ENCODE measurements at regions not wholly inside any gene's neighbourhood (a gene's known extent, or its start where the extent isn't known, plus 50 kb on each side); places are given as distances from the start of the nearest gene placed in this dataset.

GRCh38 chr4:163895378-163896005 lies 401.0 kb downstream of the TMA16 start (continued):
- TF ChIP-seq CTCF (IDR thresholded peaks at IDR 0.05; ENCODE audit: low read depth, low read length, missing input control), result no peak

GRCh38 chr4:163901319-163901718 lies 406.8 kb downstream of the TMA16 start:
- no peak for DNase-seq (ENCODE audit: low spot score)
- no peaks in the 10 kb centered on the region for H3K4me1 ChIP-seq (ENCODE audit: control insufficient read depth in 4 of 4, insufficient read depth in 4 of 4, low read length in 3 of 4)
- no peaks in the 10 kb centered on the region for H3K9me3 ChIP-seq (ENCODE audit: control insufficient read depth in 4 of 4, low read length in 3 of 4)
- no peaks in the 10 kb centered on the region for H3K27me3 ChIP-seq (ENCODE audit: control insufficient read depth in 4 of 4, insufficient read depth in 4 of 4, low read length in 3 of 4)
- H3K4me3 ChIP-seq (ENCODE audit: low read depth in 1 of 3, low read length in 3 of 3), result no peak overlapping the region
- 25% methylated on average over 1 of the region's 1 CpG for WGBS
- no peak overlapping the region for H3K27ac ChIP-seq (ENCODE audit: low read depth in 1 of 2, low read length in 2 of 2)
- H3K36me3 ChIP-seq (ENCODE audit: control insufficient read depth in 4 of 4, insufficient read depth in 3 of 4, low read depth in 1 of 4, low read length in 3 of 4), result no peaks in the 10 kb centered on the region
- H3K9ac ChIP-seq (ENCODE audit: low read depth in 1 of 2, low read length in 2 of 2), result no peak overlapping the region
- TF ChIP-seq MAX (IDR thresholded peaks at IDR 0.05) (no peak), TAF1 (conservative IDR thresholded peaks at IDR 0.05) (no peak), HNF4G (IDR thresholded peaks at IDR 0.05) (no peak), GABPA (IDR thresholded peaks at IDR 0.05 in 1 of 2, conservative IDR thresholded peaks at IDR 0.05 in 1 of 2) (no peak), RXRA (IDR thresholded peaks at IDR 0.05) (no peak), YY1 (IDR thresholded peaks at IDR 0.05) (no peak), HNF4A (conservative IDR thresholded peaks at IDR 0.05) (no peak), FOXA2 (IDR thresholded peaks at IDR 0.05) (no peak), ZBTB33 (IDR thresholded peaks at IDR 0.05) (no peak), CTCF (IDR thresholded peaks at IDR 0.05; ENCODE audit: low read depth, low read length, missing input control) (no peak), NR2F2 (IDR thresholded peaks at IDR 0.05) (no peak)

GRCh38 chr4:163902417-163902816 lies 407.9 kb downstream of the TMA16 start:
- H3K4me3 ChIP-seq (ENCODE audit: low read depth in 1 of 3, low read length in 3 of 3), result no peak overlapping the region
- no peak for DNase-seq (ENCODE audit: low spot score)
- TF ChIP-seq HNF4G (IDR thresholded peaks at IDR 0.05), result no peak
- H3K36me3 ChIP-seq (ENCODE audit: control insufficient read depth in 4 of 4, insufficient read depth in 3 of 4, low read depth in 1 of 4, low read length in 3 of 4), result no peaks in the 10 kb centered on the region
- no peaks in the 10 kb centered on the region for H3K9me3 ChIP-seq (ENCODE audit: control insufficient read depth in 4 of 4, low read length in 3 of 4)
- no peaks in the 10 kb centered on the region for H3K27me3 ChIP-seq (ENCODE audit: control insufficient read depth in 4 of 4, insufficient read depth in 4 of 4, low read length in 3 of 4)
- H3K4me1 ChIP-seq (ENCODE audit: control insufficient read depth in 4 of 4, insufficient read depth in 4 of 4, low read length in 3 of 4), result no peaks in the 10 kb centered on the region
- no peak overlapping the region for H3K9ac ChIP-seq (ENCODE audit: low read depth in 1 of 2, low read length in 2 of 2)
- WGBS, result 86% methylated on average over 2 of the region's 2 CpGs
- H3K27ac ChIP-seq (ENCODE audit: low read depth in 1 of 2, low read length in 2 of 2), result no peak overlapping the region

Data from liver (tissue), 8 donors.